Epidermal melanocyte (primary cell): ENCODE measurements at regions not wholly inside any gene's neighbourhood (a gene's known extent, or its start where the extent isn't known, plus 50 kb on each side); places are given as distances from the start of the nearest gene placed in this dataset.

Source experiments
- DNase-seq: peaks from one replicate; pipeline ENCODE4 v3.0.0; 2011; ENCODE audit warnings: low spot score; ENCODE audit not compliant: insufficient read length

GRCh38 chr12:41891226-41891625, 253.4 kb downstream of the GXYLT1 start:
- DNase-seq = no peak

- DNase-seq = no peak
Measured at GRCh38 chr12:41888285-41888684, 256.4 kb downstream of the GXYLT1 start.

- DNase-seq = peak; percentile 40
Measured at GRCh38 chr12:41881891-41882805, 262.5 kb downstream of the GXYLT1 start.

- DNase-seq = no peak
Measured at GRCh38 chr12:41869432-41869831, 275.2 kb downstream of the GXYLT1 start.

DNA sequence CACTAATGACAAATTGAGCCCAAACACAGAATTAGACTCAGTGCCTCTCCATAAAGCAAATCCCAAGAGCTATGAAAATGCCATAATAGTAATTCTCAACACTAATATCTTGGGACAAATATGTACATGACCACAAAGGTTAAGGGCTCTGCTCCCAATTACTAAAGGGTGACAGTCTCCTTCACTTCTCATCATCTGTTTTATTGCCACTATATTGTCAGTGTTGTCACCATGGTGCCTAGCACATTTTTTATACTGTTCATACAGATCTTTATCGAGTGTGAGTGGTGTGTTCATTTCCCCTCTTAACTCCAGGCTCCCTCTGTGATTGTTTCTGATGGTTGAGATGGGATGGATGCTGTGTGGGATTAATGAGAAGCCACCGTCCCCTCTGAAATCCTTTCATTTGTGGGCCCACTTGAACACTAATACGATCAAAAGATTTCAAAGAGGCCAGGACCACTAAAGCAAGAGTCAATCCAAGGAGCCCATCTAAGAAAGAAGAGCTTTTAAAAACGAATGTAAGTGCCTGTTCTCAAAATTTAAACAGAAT, 277.7 kb downstream of the GXYLT1 start:
- no peak for DNase-seq

GRCh38 chr12:41856228-41856627, 288.4 kb downstream of the GXYLT1 start:
- DNase-seq = no peak

- peak; percentile 21 for DNase-seq
Measured at GRCh38 chr12:41850046-41850445, 294.6 kb downstream of the GXYLT1 start.

DNA sequence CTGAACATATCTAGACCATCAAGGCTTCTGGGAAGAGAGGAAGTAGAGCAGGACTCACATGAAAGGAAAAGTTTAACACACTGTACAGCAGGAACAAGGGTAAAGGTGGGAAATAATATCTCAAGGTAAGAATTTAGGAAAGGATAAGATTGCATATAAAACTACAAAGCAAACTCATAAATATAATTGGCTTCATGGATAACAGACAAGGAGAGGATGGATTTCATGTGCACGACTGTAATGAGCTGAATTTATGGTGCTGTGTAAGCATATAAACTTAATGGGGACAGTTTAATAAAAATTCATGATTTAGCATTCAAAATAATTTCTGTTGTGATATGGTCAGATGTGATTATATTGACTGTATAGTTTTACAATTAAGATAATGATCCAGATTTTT, 298.0 kb downstream of the GXYLT1 start:
- no peak for DNase-seq

DNA sequence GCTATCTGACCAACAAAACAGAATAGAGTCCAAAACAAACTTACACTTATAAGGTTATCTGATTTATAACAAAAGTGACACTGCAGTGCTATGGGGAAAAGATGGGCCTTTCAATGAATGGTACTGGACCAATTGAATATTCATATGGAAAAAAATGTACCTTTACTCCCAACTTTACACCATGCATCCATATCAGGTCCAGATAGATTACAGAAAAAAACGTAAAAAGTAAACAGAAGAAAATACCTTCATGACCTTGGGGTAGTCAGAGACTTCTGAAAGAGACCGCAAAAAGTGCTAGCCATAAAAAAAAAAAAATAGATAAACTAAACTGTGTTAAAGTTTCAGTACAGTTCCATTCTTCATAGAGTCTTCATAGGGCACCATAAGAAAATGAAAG, 308.3 kb downstream of the GXYLT1 start:
- no peak for DNase-seq

DNA sequence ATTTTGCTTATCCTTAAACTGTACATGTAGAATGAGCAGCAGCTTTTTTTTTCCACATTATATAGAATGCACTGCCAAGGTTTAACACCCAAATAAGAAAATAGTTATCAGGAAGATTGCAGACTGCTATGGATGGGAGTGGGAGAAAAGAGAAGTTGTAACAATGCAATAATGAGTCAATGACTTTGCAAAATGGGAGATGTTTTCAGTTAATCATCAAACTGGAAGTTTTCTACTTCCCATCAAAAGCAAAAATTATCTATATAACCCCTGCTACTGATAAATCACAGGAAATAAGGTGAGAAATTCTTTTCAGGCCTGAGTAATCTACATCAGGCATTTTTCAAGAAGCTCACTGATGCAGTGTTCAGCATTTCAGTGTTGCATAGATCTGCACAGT, 309.1 kb downstream of the GXYLT1 start:
- no peak for DNase-seq

GRCh38 chr12:41819948-41820347, 324.7 kb downstream of the GXYLT1 start:
- DNase-seq = no peak

DNA sequence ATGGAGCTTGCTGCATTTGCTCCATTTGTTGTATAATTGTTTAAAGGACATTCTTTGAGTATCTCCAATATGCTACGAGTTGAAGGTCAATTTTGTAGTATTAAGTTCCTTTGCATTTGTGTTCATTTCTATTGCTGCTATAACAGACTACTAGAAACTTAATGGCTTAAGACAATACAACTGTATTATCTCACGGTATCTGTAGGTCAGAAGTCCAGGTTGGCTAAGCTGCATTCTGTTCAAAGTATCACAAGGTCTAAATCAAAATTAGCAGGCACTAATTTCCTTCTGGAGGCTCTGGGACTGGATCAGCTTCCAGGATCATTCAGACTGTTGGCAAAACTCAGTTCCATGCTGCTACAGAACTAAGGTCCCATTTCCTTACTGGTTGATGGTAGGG, 340.6 kb downstream of the GXYLT1 start:
- no peak for DNase-seq

DNA sequence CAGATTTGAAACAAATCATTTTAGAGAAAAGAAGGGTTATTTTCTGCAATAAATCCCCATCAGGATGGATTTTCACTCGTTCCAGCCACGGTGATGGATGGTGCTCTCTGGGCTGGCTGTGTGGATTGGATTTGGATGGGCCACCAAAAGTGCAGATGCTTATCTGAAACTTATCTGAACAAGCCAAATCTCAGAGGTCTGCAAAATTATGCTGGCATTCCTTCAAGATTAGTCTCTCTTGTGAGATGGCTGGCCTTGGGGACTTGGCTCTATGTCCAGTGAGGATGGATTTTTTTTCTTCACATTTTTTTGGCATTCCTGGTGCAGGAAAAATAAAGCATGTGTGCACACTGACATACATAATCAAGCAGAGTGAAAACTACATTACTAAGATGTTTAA, 341.9 kb downstream of the GXYLT1 start:
- DNase-seq = no peak

- no peak for DNase-seq
Measured at GRCh38 chr12:41801261-41801660, 343.4 kb downstream of the GXYLT1 start.

- no peak for DNase-seq
Measured at GRCh38 chr12:41799671-41800070, 345.0 kb downstream of the GXYLT1 start.

DNA sequence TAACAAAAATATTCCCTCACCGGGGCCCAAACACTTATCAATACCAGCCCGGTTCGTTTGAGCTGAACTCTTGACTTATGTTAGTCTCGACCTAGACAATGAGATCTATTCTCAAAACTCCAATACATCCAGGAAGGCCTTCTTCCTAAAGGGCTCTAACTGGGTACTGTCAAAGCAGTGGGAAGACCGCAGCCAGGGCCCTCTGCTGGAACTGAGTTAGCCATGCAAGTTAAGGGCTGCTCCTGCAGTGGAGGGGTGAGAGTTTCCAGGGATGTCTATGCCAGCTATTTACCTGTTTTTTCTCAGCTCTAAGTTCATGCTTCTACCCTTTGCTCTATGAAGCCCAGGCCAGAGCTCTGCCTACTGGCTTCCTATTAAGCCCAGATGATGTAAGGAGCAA, 348.8 kb downstream of the GXYLT1 start:
- no peak for DNase-seq

DNA sequence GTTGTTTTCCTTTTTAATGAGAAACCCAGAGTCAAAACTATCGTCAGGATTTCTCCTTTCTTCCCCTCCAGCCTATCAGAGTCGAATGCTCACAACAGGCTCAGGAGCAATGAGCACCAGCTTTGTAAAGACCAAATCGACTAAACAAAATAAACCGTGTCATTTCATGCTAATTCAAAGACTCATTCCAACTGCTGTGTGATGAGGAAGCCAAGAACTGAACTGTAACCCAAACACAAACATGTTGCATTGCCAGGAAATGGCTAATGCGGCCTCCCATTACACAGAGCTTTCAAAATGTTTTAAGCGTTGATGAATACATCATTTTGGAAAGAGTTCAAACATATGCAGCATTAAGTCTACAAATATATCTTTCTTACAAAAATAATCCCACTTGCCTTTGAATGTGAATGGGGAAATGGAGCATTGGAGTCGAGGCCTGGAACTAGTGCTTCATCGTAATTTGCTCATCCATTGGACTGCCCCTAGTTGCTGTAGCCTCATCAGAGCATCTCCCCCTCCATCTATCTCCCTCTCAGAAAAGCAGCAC, 349.5 kb downstream of the GXYLT1 start:
- no peak for DNase-seq

GRCh38 chr12:41794336-41794735, 350.3 kb downstream of the GXYLT1 start:
- no peak for DNase-seq

GRCh38 chr12:41784957-41785356, 359.7 kb downstream of the GXYLT1 start:
- no peak for DNase-seq

- no peak for DNase-seq
Measured at GRCh38 chr12:41778934-41779333, 365.7 kb downstream of the GXYLT1 start.

DNA sequence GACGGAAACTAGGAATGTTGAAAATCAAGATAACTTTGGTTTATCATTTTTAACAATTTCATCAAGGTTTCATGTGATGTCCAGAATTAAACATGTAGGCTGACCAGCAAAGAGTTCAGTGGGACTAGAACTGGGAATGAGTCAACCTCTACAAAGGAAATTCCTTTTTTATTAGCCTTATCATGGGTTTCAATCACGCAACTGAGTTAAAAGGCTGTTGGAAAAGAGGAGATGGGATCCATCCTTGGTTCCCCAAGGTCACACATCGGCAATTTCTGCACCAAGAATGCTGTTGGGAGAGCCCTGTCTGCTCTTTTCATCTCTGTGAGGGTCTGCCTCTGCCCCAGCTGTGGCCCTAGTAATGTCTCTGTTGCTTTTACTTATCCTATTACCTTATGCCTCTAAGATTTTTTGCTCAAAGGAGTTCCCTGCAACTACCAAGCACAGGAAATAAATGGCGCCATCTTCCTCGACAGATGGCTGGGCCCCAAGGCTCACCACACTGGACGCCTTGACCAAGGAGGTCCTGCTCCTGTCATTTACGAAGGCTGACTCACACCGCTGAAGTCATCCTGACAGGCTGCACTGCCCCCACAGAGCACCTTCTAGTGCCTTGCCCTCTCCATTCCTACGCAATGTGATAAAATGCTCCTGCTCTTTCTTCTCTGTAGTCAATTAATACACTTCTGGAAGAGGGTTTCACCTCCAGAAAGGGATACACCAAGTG, 367.4 kb downstream of the GXYLT1 start:
- no peak for DNase-seq

- DNase-seq = no peak
Measured at GRCh38 chr12:41772478-41772877, 372.2 kb downstream of the GXYLT1 start.
